Trophoblast cell (in vitro differentiated cells and primary cell): ENCODE measurements at regions not wholly inside any gene's neighbourhood (a gene's known extent, or its start where the extent isn't known, plus 50 kb on each side); places are given as distances from the start of the nearest gene placed in this dataset.
A peak's percentile ranks its signal among the peaks of the same experiment; 100 is the strongest.

Source experiments
- DNase-seq, 2 donors: peaks; one replicate each; pipeline ENCODE4 v3.0.0-alpha.2; 2016
- H2AFZ ChIP-seq: 2 replicates; pipeline ENCODE4 v1.6.1; 2013; ENCODE audit warnings: low read length, moderate library complexity, mild to moderate bottlenecking; ENCODE audit not compliant: insufficient read depth, poor library complexity
- H2AK5ac ChIP-seq: 2 replicates; pipeline ENCODE4 v1.6.1; 2013; ENCODE audit warnings: mild to moderate bottlenecking, low read length
- H2BK120ac ChIP-seq: 2 replicates; pipeline ENCODE4 v1.6.1; 2013; ENCODE audit warnings: low read length, mild to moderate bottlenecking, moderate library complexity; ENCODE audit not compliant: insufficient read depth, poor library complexity
- H2BK12ac ChIP-seq: 2 replicates; pipeline ENCODE4 v1.6.1; 2013; ENCODE audit warnings: mild to moderate bottlenecking, low read length, moderate library complexity
- H2BK5ac ChIP-seq: 2 replicates; pipeline ENCODE4 v1.6.1; 2013; ENCODE audit warnings: low read length, low read depth, moderate library complexity, mild to moderate bottlenecking; ENCODE audit not compliant: poor library complexity
- H3K14ac ChIP-seq: 2 replicates; pipeline ENCODE4 v1.6.1; 2013; ENCODE audit warnings: mild to moderate bottlenecking, low read length
- H3K18ac ChIP-seq: 2 replicates; pipeline ENCODE4 v1.6.1; 2013; ENCODE audit warnings: mild to moderate bottlenecking, low read length
- H3K23ac ChIP-seq: 2 replicates; pipeline ENCODE4 v1.6.1; 2013; ENCODE audit warnings: low read length
- H3K27ac ChIP-seq: 2 replicates; pipeline ENCODE4 v1.5.1; 2013; ENCODE audit warnings: low read depth, mild to moderate bottlenecking, inconsistent platforms, low read length, moderate library complexity
- H3K27me3 ChIP-seq: 2 replicates; pipeline ENCODE4 v1.6.1; 2013; ENCODE audit warnings: inconsistent platforms, mild to moderate bottlenecking, low read length, moderate library complexity; ENCODE audit not compliant: insufficient read depth
- H3K36me3 ChIP-seq, 2 experiments: 1 replicate in 1 of 2; 2 replicates in 1 of 2; pipeline ENCODE4 v1.6.1; 2013; ENCODE audit warnings: low read length in 2 of 2, mild to moderate bottlenecking in 2 of 2, moderate library complexity in 1 of 2; ENCODE audit not compliant: insufficient read depth in 2 of 2, control insufficient read depth in 1 of 2
- H3K4ac ChIP-seq: 2 replicates; pipeline ENCODE4 v1.6.1; 2013; ENCODE audit warnings: low read depth, mild to moderate bottlenecking, low read length, moderate library complexity
- H3K4me1 ChIP-seq, 2 experiments: 1 replicate in 1 of 2; 2 replicates in 1 of 2; pipeline ENCODE4 v1.6.1; 2013; ENCODE audit warnings: low read length in 2 of 2, mild to moderate bottlenecking in 2 of 2, moderate library complexity in 1 of 2; ENCODE audit not compliant: insufficient read depth in 2 of 2, control insufficient read depth in 1 of 2
- H3K4me2 ChIP-seq: 2 replicates; pipeline ENCODE4 v1.6.1; 2013; ENCODE audit warnings: inconsistent platforms, mild to moderate bottlenecking, low read length, moderate library complexity
- H3K4me3 ChIP-seq: 2 replicates; pipeline ENCODE4 v1.5.1; 2013; ENCODE audit warnings: mild to moderate bottlenecking, low read depth, low read length, inconsistent platforms
- H3K79me1 ChIP-seq: one replicate; pipeline ENCODE4 v1.6.1; 2013; ENCODE audit warnings: low read length
- H3K79me2 ChIP-seq: 2 replicates; pipeline ENCODE4 v1.6.1; 2013; ENCODE audit warnings: low read length, mild to moderate bottlenecking; ENCODE audit not compliant: control insufficient read depth, insufficient read depth, poor library complexity
- H3K9ac ChIP-seq: 2 replicates; pipeline ENCODE4 v1.6.1; 2013; ENCODE audit warnings: mild to moderate bottlenecking, low read length
- H3K9me3 ChIP-seq: 2 replicates; pipeline ENCODE4 v1.6.1; 2013; ENCODE audit warnings: low read depth, mild to moderate bottlenecking, control low read depth, inconsistent platforms, low read length; ENCODE audit not compliant: insufficient read depth
- H4K12ac ChIP-seq: 2 replicates; pipeline ENCODE4 v1.6.1; 2013; ENCODE audit warnings: low read depth, mild to moderate bottlenecking, low read length, moderate library complexity
- H4K8ac ChIP-seq: 2 replicates; pipeline ENCODE4 v1.6.1; 2013; ENCODE audit warnings: low read depth, mild to moderate bottlenecking, low read length, moderate library complexity
- H4K91ac ChIP-seq: one replicate; pipeline ENCODE4 v1.6.1; 2013; ENCODE audit warnings: low read depth, mild to moderate bottlenecking, low read length, moderate library complexity
- WGBS: extraction: QIAGEN DNeasy Blood & Tissue Kit; methylation state at CpG from one replicate; pipeline ENCODE4 v1.1.7; 2013; ENCODE audit warnings: missing lambda C conversion rate; ENCODE audit not compliant: insufficient read length, insufficient coverage; ENCODE audit errors: extremely low coverage; 5-methylcytosine and 5-hydroxymethylcytosine counted together

DNA sequence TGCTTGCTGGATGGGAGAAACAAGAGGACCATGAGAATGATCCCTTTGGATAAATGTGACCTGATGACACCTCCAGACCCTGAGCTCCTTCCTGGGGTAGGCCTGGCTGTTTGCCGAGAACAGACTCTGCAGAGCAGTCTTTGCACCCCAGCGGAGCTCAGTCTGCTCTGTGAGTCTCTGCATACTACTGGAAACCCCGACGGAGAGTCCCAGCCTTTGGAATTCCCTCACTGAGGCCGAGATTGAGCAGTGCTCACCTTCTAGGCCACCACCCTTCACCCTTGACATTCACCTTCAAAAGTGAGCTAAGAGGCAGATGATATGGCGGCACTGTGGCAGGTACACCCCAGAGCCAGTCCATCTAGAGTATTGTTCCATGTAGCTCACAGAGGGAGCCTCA, 172.2 kb upstream of the CDH13 start:
- Histone ChIP-seq H3K4ac (no peak overlapping the region), H3K23ac (no peak overlapping the region), H2BK120ac (no peak overlapping the region), H3K36me3 (no peaks in the 10 kb centered on the region), H3K79me1 (no peaks in the 10 kb centered on the region), H4K91ac (no peak overlapping the region), H3K27me3 (no peaks in the 10 kb centered on the region), H3K4me1 (no peaks in the 10 kb centered on the region), H4K12ac (no peak overlapping the region), H2BK5ac (no peak overlapping the region), H3K14ac (no peak overlapping the region), H2AFZ (no peak overlapping the region), H3K9ac (no peak overlapping the region), H3K27ac (no peak overlapping the region), H4K8ac (no peak overlapping the region), H3K18ac (no peak overlapping the region), H3K79me2 (no peaks in the 10 kb centered on the region), H2BK12ac (no peak overlapping the region), H2AK5ac (no peak overlapping the region), H3K9me3 (peaks cover 1% of the 10 kb centered on the region), H3K4me2 (no peak overlapping the region), H3K4me3 (no peak overlapping the region)
- no peak for DNase-seq
- no CpG with 5 or more reads among the region's 6 CpGs for WGBS

DNA sequence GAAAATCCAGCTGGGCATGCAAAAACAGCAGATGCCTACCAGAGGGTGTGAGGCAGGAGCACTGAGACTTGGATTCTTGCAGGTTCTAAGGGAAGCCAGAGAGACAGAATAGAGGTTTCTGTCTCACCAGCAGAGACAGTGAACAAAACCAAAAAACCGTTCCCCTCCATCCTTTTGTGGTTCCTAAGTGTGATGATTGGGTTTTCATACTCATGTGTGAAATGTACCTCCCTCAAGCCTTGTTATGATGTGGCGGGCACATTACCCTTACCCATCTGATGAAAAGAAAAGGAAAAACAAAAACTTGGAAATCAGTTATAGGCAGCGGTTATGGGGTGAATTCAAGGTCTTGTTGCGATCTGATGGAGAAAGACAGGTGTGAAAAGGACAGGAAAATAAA, 172.6 kb upstream of the CDH13 start:
- Histone ChIP-seq H3K9me3 (peaks cover 1% of the 10 kb centered on the region), H3K27ac (no peak overlapping the region), H3K27me3 (no peaks in the 10 kb centered on the region), H3K23ac (peak overlapping the region; percentile 63), H3K36me3 (no peaks in the 10 kb centered on the region), H3K4me2 (no peak overlapping the region), H3K18ac (no peak overlapping the region), H4K91ac (no peak overlapping the region), H3K4me1 (no peaks in the 10 kb centered on the region), H4K12ac (no peak overlapping the region), H2AK5ac (no peak overlapping the region), H3K9ac (no peak overlapping the region), H3K79me1 (no peaks in the 10 kb centered on the region), H3K79me2 (no peaks in the 10 kb centered on the region), H3K14ac (no peak overlapping the region), H3K4ac (no peak overlapping the region), H2BK120ac (no peak overlapping the region), H2BK5ac (no peak overlapping the region), H2AFZ (no peak overlapping the region), H3K4me3 (no peak overlapping the region), H4K8ac (no peak overlapping the region), H2BK12ac (no peak overlapping the region)
- WGBS, result no CpG with 5 or more reads among the region's 4 CpGs
- DNase-seq, result no peak

DNA sequence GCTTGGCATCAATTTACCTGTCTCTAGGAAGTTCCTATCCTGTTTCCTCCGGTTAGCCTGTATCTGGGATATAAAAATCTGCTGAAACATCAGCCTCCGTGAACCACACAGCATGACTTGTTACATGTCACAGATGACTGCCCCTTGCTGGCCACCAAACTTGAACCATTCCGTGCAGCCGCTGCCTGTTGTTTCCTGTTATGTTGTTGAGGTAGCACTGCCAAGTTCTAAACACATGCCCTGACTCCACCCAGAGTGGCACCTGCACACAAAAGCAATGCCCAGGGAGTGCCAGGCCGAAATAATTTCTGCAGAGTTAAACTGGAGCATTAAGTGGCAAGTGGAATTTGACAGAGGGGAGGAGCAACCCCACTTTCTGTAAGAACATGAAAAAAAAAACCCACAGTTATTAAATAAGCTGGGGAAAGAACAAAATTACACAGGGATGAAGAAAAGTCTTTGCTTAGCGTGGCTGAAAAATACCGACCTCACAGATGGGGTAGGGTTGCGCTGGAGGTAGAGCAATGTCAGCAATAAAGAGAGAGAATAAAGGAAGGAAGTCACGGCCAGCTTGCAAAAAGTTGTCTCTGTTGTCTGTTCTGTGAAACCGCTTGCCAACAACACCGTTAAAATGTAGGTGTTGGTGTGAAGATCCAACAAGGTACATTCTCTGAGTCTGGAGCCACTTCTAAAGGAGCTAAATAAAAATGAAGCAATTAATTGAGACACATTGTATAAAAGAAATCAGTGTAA, 174.6 kb upstream of the CDH13 start:
- H3K27ac ChIP-seq, result no peak overlapping the region
- no peak overlapping the region for H3K18ac ChIP-seq
- DNase-seq, result no peak
- H2AFZ ChIP-seq, result no peak overlapping the region
- H3K79me1 ChIP-seq, result no peaks in the 10 kb centered on the region
- no CpG with 5 or more reads among the region's 11 CpGs for WGBS
- no peak overlapping the region for H3K4me2 ChIP-seq
- H3K27me3 ChIP-seq, result no peaks in the 10 kb centered on the region
- no peak overlapping the region for H4K91ac ChIP-seq
- no peak overlapping the region for H2BK12ac ChIP-seq
- no peak overlapping the region for H3K4ac ChIP-seq
- H3K36me3 ChIP-seq, result no peaks in the 10 kb centered on the region
- no peak overlapping the region for H4K8ac ChIP-seq
- no peak overlapping the region for H4K12ac ChIP-seq
- H3K14ac ChIP-seq, result no peak overlapping the region
- no peak overlapping the region for H2BK5ac ChIP-seq
- no peaks in the 10 kb centered on the region for H3K4me1 ChIP-seq
- H3K4me3 ChIP-seq, result no peak overlapping the region
- H3K9me3 ChIP-seq, result peaks cover 1% of the 10 kb centered on the region
- no peak overlapping the region for H2AK5ac ChIP-seq
- H2BK120ac ChIP-seq, result no peak overlapping the region
- H3K9ac ChIP-seq, result no peak overlapping the region
- no peak overlapping the region for H3K23ac ChIP-seq
- H3K79me2 ChIP-seq, result no peaks in the 10 kb centered on the region

DNA sequence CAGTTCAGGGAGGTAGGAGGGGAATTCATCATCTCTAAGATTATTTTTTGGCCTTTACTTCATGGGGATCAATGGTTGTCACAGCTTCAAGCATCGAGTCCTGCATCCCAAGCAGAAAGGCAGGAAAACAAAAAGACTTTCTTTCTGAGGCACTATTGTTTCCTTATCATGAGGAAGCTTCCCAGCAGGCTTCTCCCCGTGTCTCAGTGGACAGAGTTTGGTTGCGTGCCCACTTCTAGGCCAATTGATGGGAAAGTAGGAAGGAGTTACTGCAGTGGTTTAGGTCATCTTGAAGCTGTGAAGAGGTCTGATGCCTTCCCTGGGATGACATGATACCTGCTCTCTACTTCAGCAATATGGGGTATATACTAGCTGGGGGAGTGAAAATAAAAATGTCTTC, 175.3 kb upstream of the CDH13 start:
- Histone ChIP-seq H3K9ac (no peak overlapping the region), H3K4me2 (no peak overlapping the region)
- WGBS, result no CpG with 5 or more reads among the region's 3 CpGs

More for the DNA sequence above, 175.3 kb upstream of the CDH13 start:
- Histone ChIP-seq H4K8ac (no peak overlapping the region), H3K14ac (no peak overlapping the region), H3K36me3 (no peaks in the 10 kb centered on the region), H3K4ac (no peak overlapping the region), H3K4me3 (no peak overlapping the region), H4K91ac (no peak overlapping the region), H3K79me1 (no peaks in the 10 kb centered on the region), H3K27me3 (no peaks in the 10 kb centered on the region), H3K9me3 (peaks cover 1% of the 10 kb centered on the region), H2BK5ac (no peak overlapping the region), H3K18ac (no peak overlapping the region), H3K79me2 (no peaks in the 10 kb centered on the region), H2BK12ac (no peak overlapping the region), H3K4me1 (no peaks in the 10 kb centered on the region), H4K12ac (no peak overlapping the region), H3K27ac (no peak overlapping the region), H3K23ac (no peak overlapping the region), H2AFZ (no peak overlapping the region), H2BK120ac (no peak overlapping the region), H2AK5ac (no peak overlapping the region)
- DNase-seq, result no peak
